Activated B cell treated with CpG ODN at 0.5 μM for 24 hours (primary cell): ENCODE measurements at regions not wholly inside any gene's neighbourhood (a gene's known extent, or its start where the extent isn't known, plus 50 kb on each side); places are given as distances from the start of the nearest gene placed in this dataset.

ENCODE experiments used
- ATAC-seq: fragments of 200-7000 bp; cut with Tn5 transposase; one replicate; pipeline ENCODE4 v1.10.0; 2021; ENCODE audit warnings: low read depth, mild to moderate bottlenecking, moderate library complexity
- CTCF ChIA-PET: fragments of 350-600 bp; sonication (Branson Sonifier 250); formaldehyde crosslinking; loops from one replicate; lab custom pipeline; 2021; ENCODE audit warnings: antibody characterized with exemption; lab: Charles Lee
- POLR2A ChIA-PET: fragments of 350-600 bp; sonication (Branson Sonifier 250); formaldehyde crosslinking; loops from one replicate; lab custom pipeline; 2021; ENCODE audit warnings: antibody characterized with exemption; lab: Charles Lee
- DNase-seq: peaks from one replicate; pipeline ENCODE4 v3.0.0; 2022
- H3K27ac Mint-ChIP-seq: one replicate; pipeline ENCODE4 v1.8.0; 2020; ENCODE audit warnings: mixed read lengths
- H3K27me3 Mint-ChIP-seq: one replicate; pipeline ENCODE4 v1.8.0; 2021; ENCODE audit warnings: mixed read lengths
- H3K36me3 Mint-ChIP-seq: one replicate; pipeline ENCODE4 v1.8.0; 2021; ENCODE audit warnings: low read depth, mixed read lengths
- H3K4me1 Mint-ChIP-seq: one replicate; pipeline ENCODE4 v1.8.0; 2021; ENCODE audit warnings: mixed read lengths
- H3K4me3 Mint-ChIP-seq: one replicate; pipeline ENCODE4 v1.8.0; 2020; ENCODE audit warnings: mild to moderate bottlenecking, mixed read lengths
- H3K9me3 Mint-ChIP-seq: one replicate; pipeline ENCODE4 v1.8.0; 2020; ENCODE audit warnings: mixed read lengths
- CTCF ChIP-seq: fragments of 200-600 bp; IDR thresholded peaks from one replicate; pipeline ENCODE4 v1.8.0; 2022; ENCODE audit warnings: antibody characterized with exemption, mild to moderate bottlenecking
- intact Hi-C: fragments of 100-400 bp; cut with micrococcal nuclease; formaldehyde crosslinking; loops from one replicate; pipeline ENCODE4 v1.15.1; 2024

- intact Hi-C loops: loop anchor here (2.0 kb wide), 1 partner anchor 21 kb away; no protein-coding TSS in a partner anchor
- peak; percentile 38 for ATAC-seq
These were observed 488.4 kb downstream of the PREX1 start for GRCh38 chr20:48339190-48339985.

GRCh38 chr20:48338717-48339116, 489.1 kb downstream of the PREX1 start:
- H3K4me3 Mint-ChIP-seq: no peak overlapping the region

More at GRCh38 chr20:48339190-48339985, 488.4 kb downstream of the PREX1 start:
- DNase-seq: no peak
- Mint-ChIP-seq H3K36me3 (no peaks in the 10 kb centered on the region), H3K4me3 (no peak overlapping the region), H3K27me3 (peaks cover 20% of the 10 kb centered on the region), H3K9me3 (peaks cover 3% of the 10 kb centered on the region), H3K27ac (peak overlapping the region; percentile 21), H3K4me1 (peaks cover 31% of the 10 kb centered on the region)
- POLR2A ChIA-PET: interaction anchor here (0.5 kb wide), 1 partner anchor 80 kb away, joined by 4 read pairs; no protein-coding TSS in a partner anchor
- TF ChIP-seq CTCF: no peak
- CTCF ChIA-PET: no interaction called here

GRCh38 chr20:48336597-48336996, 491.2 kb downstream of the PREX1 start:
- Mint-ChIP-seq H3K4me1 (peaks cover 26% of the 10 kb centered on the region), H3K4me3 (no peak overlapping the region), H3K27me3 (peaks cover 20% of the 10 kb centered on the region), H3K36me3 (no peaks in the 10 kb centered on the region), H3K9me3 (peaks cover 3% of the 10 kb centered on the region), H3K27ac (no peak overlapping the region)
- no peak for DNase-seq
- no peak for ATAC-seq
- no peak for TF ChIP-seq CTCF
- CTCF ChIA-PET: no interaction called here
- intact Hi-C loops: no loop called here
- POLR2A ChIA-PET: no interaction called here

More at GRCh38 chr20:48338717-48339116, 489.1 kb downstream of the PREX1 start:
- Mint-ChIP-seq H3K4me1 (peaks cover 31% of the 10 kb centered on the region), H3K27me3 (peaks cover 20% of the 10 kb centered on the region), H3K9me3 (peaks cover 3% of the 10 kb centered on the region), H3K27ac (no peak overlapping the region), H3K36me3 (no peaks in the 10 kb centered on the region)
- DNase-seq (no peak), ATAC-seq (no peak)
- TF ChIP-seq CTCF: no peak
- CTCF ChIA-PET: no interaction called here
- POLR2A ChIA-PET: no interaction called here
- intact Hi-C loops: loop anchor here (2.0 kb wide), 1 partner anchor 22 kb away; no protein-coding TSS in a partner anchor

- Mint-ChIP-seq H3K36me3 (no peaks in the 10 kb centered on the region), H3K27ac (no peak overlapping the region), H3K4me1 (peaks cover 18% of the 10 kb centered on the region), H3K9me3 (peaks cover 3% of the 10 kb centered on the region), H3K27me3 (peaks cover 20% of the 10 kb centered on the region), H3K4me3 (no peak overlapping the region)
- ATAC-seq (no peak), DNase-seq (no peak)
- TF ChIP-seq CTCF: no peak
- ChIA-PET POLR2A (no interaction called here), CTCF (no interaction called here)
- intact Hi-C loops: no loop called here
These were observed 492.3 kb downstream of the PREX1 start for GRCh38 chr20:48335308-48336050.

- no peak for ATAC-seq
- H3K9me3 Mint-ChIP-seq: peaks cover 3% of the 10 kb centered on the region
- POLR2A ChIA-PET: no interaction called here
- intact Hi-C loops: no loop called here
- no peaks in the 10 kb centered on the region for H3K36me3 Mint-ChIP-seq
- CTCF ChIA-PET: no interaction called here
- H3K27me3 Mint-ChIP-seq: peaks cover 20% of the 10 kb centered on the region
- H3K4me3 Mint-ChIP-seq: no peak overlapping the region
- DNase-seq: no peak
- peaks cover under 1% of the 10 kb centered on the region for H3K4me1 Mint-ChIP-seq
- no peak overlapping the region for H3K27ac Mint-ChIP-seq
- TF ChIP-seq CTCF: no peak
These were observed 494.1 kb downstream of the PREX1 start for GRCh38 chr20:48333707-48334106.
